NCI-H1417 treated with DMSO at 0.1 percent for 48 hours (cell line): ENCODE measurements at regions not wholly inside any gene's neighbourhood (a gene's known extent, or its start where the extent isn't known, plus 50 kb on each side); places are given as distances from the start of the nearest gene placed in this dataset.
"Not testable (repeated sequence)": the region's sequence is repeated elsewhere in the genome, so short reads cannot be mapped to it uniquely, and the experiment has no call there.

Source experiments
- DNase-seq: peaks from one replicate; lab custom pipeline; 2025; lab: John Stamatoyannopoulos, UW

DNA sequence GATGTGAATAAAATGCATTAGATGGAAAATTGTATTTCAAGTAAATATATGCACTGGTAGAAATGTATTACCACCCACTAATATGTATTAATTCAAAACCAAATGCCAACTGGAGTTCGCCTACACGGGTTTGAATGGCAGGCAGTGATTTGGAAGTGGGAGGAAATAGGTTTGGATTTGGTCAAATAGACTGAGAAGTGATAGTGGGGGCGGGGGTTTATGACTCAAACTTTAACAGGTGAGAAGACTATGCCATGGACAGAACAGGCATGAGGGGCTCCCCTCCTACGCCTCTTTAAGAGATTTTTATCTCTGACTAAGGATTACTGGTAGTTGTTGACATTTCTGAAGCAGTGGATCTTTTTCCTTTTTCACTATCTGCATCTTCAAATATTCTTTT is 677.8 kb downstream of the NTRK3 start:
- no peak for DNase-seq

GRCh38 chr15:87577336-87577735 is 679.2 kb downstream of the NTRK3 start:
- DNase-seq = no peak

DNA sequence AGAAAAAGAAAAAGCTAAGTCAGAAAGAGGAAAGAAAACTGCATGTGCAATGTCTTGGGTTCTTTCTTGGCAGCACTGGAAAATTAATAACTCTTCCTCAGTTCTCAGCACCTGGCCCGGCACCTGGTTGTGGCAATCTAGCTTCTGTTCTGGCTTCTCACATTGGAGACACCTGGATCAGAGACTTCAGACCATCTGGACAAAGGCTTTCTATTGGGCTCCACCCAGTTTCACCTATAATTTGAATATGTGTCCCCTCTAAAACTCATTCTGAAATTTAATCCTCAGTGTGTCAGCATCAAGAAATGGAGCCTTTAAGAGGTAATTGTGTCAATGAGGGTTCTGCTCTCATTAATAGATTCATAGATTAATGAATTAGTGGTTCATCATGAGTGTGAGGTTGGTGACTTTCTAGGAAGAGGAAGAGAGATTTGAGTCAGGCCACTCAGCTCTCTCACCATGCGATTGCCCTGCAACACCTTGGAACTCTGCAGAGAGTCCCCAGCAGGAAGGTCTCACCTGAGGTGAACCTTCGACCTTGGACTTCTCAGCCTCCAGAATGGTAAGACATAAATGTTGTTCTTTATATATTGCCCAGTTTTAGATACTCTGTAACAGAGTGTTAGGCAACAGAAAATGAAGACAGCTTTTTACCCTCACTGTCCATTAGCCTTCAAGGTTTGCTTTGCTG is 679.9 kb downstream of the NTRK3 start:
- DNase-seq = no peak

- no peak for DNase-seq
Observed at GRCh38 chr15:87575896-87576473, 680.6 kb downstream of the NTRK3 start.

DNA sequence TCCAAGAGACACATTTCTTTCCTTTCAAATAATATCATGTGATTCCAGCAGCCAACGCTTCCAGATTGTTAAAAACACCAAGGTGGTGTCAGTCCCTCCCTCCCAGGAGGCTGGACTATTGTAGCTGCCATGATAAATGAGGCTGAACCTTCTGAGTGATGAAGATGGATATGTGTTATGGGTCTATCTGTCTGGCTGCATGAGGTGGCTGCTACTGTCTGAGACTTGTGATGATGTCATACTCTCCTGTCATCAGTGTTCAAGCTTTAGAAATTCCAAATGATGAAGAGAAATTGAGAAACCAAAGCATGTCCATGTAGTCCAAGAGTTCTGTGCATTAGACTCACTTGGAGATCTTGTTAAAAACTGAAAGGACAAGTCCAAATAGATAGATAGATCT is 683.0 kb downstream of the NTRK3 start:
- DNase-seq = no peak

DNA sequence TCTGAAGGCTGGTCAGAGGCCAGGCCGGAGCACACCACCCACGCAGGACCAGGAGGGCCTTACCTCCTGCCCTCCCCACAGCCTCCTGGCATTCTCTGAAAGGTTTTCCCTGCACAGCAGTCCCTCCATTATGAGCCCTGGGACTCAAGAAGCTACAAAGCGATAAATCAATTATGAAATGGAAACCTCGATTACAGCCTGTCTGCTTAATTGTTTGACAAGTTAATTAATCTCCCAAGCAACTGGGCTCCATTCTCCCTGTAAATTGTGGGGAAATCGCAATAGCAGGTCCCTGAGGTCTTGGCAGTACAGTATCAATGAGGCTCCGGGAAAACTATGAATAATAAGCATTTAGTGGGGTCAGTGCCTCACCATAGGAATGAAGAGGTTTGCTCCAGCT is 683.5 kb downstream of the NTRK3 start:
- peak; percentile 66 for DNase-seq

DNA sequence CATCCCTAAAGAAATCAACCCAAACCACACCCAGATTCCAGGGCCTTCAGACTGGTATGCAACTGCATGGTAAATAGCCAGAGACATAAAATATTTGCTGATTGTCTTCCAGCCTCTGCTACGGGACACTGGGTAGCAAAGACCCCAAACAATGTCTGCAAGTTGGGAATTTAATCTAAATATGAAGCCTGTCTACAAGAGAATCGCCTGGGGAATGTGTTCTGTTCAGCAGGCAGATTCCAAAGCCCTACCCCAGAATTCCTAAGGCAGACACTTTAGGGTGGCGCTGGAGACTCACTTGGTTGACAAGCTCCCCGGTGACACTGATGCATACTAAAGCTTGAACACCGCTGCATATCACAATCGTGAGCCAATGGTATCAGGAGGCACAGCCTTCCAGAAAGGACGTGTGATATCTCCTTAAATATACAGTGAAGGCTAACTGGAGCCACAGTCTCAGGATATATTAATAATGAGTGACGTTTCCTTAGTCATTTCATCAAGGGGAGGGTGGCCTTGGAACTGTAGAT is 684.1 kb downstream of the NTRK3 start:
- no peak for DNase-seq

DNA sequence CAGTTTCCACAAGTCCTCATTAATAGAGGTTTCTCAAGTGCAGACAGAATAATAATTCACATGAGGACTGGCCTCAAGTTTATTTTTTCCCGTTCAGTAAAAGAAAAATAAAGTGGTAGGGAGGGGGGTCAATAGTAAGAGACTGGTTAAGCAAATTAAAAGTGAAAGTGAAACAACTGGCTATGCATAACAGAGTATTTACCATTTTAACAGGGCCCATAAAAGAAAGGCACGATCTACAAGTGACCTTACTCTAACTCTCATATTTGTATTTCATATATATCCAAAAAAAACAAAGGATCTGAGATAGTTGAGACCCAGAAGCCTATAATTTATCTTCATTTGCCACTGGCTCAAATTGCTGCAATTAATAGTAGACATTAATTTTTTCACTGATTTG is 686.3 kb downstream of the NTRK3 start:
- DNase-seq = no peak

DNA sequence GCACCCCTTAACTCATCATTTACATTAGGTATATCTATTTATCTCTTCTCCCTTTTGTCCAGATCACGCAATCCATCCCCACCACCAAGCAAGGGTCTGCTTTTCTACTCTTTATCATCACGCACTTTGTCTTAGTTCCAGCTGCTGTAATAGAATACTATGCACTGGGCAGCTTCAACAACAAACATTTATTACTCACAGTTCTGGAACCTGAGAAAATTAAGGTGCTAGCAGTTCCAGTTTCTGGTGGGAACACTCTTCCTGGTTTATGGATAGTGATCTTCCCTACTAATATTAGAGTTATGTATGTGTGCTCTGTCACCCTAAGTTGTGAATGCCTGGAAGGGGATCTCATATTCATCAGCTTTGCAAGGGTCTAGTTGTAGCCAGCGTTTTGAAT is 687.0 kb downstream of the NTRK3 start:
- DNase-seq = no peak

DNA sequence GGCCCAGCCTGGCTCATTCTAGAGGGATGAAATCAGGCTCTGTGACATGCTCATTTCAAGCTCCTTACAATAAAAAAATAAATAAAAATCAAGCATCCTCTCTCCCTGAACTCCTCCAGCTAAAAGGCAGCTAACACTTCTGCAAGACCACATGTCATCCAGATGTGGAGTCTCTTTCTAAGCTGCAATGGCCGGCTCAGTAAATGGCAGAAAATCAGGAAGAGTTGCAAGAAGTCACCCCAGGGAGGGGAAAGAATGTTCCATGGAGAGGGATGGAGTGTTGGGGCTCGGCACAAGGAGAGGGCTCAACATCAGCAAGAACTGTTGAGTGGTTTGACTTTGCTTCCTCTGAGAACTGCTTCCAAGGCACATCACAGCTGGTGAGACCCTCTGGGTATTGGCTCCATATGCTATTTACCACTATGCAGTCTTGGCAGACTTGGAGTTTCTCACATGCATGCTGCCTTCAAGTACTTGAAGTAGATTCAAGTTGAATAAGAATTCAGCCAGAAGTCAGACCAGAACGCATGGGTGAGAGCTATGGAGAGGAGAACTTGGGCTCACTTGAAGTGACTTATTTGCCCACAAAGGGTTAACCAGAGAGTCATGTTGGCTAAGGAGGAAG is 689.0 kb downstream of the NTRK3 start:
- no peak for DNase-seq

GRCh38 chr15:87566236-87566635 is 690.3 kb downstream of the NTRK3 start:
- no peak for DNase-seq

DNA sequence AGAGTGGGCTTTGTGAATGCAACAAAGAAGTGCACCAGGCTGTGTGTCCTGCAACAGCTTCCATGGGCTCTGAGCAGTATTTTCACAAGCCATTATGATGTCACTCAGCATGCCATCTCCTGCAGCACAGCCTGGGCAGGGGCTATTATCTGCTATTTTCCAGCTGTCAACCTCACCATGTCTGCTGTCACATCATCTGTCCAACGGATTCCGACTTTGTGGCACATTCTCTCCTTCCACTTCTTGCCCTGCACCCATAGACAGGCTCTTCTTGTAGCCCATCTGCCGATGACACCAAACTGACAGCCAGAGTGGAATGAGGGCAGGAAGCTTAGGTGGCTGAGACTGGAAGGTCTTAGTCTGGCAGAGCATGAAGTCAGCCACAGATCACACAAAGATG is 691.9 kb downstream of the NTRK3 start:
- DNase-seq = no peak

DNA sequence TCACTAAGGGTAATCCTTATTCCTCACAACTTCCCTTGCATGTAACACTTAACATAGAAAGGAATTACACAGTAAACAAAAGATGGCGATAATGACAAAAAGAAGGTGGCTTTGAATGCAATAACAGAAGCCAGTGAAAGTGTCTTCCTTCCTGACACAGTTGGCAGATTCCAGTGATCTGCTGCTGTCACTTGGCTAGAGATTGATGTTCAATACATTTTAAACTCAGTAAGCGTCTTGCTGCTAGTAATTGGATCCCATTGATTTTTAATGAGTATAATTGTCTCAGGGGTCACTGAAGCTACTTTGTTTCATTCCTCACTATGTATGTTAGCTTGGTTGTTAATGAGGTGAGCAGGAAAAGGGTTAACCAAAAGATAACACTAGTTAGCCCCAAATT is 692.7 kb downstream of the NTRK3 start:
- DNase-seq = no peak

GRCh38 chr15:87562203-87562602 is 694.3 kb downstream of the NTRK3 start:
- DNase-seq = no peak

- no peak for DNase-seq
Observed at GRCh38 chr15:87561641-87562040, 694.9 kb downstream of the NTRK3 start.

DNA sequence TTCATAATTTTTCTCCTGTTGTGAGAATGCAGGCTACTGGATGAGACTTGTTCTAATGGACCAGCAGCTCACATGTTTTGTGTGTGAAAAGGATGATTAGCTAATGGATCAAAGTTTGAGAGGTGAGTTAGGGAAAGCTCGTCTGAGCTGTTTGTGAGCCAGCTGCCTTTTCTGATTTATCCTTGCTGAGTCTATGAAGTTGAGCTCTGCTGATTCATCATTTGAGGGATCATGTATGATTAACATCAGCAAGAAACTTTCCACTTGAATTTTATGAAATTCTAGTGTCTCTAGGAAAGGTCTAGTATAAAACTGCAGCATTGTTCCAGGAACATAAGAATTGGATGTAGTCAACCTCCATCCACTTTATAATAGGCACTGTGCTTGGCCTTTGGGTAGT is 698.7 kb downstream of the NTRK3 start:
- no peak for DNase-seq

DNA sequence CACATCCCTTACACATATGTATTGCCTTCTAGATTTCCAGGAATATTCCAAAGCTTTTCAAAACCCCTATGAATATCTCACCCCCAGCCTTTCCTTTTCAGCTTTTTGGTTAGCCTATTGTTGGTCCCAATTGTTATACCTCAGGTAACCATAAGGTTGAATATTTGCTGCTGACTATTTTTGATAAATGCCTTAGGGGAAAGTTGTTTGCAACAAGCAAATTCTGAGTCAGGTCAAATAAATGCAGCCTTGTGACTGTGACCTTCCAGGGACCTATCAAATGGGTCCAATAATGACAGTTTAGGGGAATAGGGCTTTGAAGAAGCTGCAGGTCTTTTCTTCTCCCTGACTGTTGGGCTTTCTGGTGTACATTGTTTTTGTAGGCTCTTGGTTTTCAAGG is 699.7 kb downstream of the NTRK3 start:
- no peak for DNase-seq

GRCh38 chr15:87549860-87550259 is 706.7 kb downstream of the NTRK3 start:
- no peak for DNase-seq

DNA sequence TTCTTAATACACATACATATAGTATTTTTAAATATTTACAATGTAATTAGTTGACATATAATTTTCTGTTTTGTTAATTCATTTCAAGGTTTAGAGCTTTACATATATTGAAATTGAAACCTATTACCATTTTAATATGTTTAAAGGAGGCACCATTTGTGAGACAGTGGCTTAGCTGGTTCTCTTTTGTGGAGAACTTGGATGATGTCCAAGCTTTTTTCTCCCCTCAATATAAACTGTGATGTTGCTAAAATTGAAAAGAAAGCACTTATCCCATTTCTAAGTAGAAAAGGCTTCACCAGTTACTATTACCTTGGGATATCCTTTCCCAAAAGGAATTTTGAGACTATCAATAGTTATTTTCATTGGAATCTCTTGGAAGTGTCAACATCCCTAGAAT is 707.2 kb downstream of the NTRK3 start:
- DNase-seq = no peak

- DNase-seq = not testable (repeated sequence)
Observed at GRCh38 chr15:87548590-87548989, 707.9 kb downstream of the NTRK3 start.

- DNase-seq = no peak
Observed at GRCh38 chr15:87547470-87548181, 708.9 kb downstream of the NTRK3 start.

DNA sequence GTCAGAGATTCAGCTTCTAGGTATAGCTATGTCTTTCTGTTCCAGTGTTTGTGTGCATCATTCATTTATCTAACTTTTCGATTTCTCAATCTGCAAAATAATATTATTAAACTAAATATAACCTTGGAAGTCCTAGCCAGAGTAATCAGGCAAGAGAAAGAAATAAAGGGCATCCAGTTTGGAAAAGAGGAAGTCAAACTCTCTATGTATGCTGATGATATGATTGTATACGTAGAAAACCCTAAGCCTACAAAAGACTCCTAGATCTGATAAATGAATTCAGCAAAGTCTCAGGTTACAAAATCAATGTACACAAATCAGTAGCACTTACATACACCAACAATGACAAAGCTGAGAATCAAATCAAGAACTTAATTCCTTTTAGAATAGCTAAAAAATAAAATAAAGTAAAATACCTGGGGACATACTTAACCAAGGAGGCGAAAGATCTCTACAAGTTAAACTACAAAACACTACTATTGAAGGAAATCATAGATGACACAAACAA is 718.2 kb downstream of the NTRK3 start:
- DNase-seq = no peak

DNA sequence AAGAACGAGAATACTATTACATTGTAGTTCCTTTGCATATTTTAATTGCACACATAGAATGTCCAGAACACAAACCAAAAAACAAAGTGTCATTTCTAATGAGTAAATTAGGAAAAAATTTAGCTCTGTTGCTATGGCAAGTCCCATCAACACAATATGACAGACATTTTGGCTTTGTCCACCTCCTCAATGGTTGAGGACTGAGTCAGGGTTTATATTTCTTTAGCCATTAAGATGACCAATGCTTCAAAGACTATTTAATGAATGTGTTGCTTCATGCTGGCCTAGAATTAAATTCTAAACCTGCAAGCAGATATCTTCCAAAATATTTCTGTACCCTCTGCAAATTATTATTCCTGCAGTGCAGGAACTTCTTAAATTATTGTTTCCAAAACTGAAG is 719.2 kb downstream of the NTRK3 start:
- DNase-seq = no peak
